ENCODE measurements at regions not wholly inside any gene's neighbourhood (a gene's known extent, or its start where the extent isn't known, plus 50 kb on each side); places are given as distances from the start of the nearest gene placed in this dataset.
"Not testable (repeated sequence)": the region's sequence is repeated elsewhere in the genome, so short reads cannot be mapped to it uniquely, and the experiment has no call there.

DNA sequence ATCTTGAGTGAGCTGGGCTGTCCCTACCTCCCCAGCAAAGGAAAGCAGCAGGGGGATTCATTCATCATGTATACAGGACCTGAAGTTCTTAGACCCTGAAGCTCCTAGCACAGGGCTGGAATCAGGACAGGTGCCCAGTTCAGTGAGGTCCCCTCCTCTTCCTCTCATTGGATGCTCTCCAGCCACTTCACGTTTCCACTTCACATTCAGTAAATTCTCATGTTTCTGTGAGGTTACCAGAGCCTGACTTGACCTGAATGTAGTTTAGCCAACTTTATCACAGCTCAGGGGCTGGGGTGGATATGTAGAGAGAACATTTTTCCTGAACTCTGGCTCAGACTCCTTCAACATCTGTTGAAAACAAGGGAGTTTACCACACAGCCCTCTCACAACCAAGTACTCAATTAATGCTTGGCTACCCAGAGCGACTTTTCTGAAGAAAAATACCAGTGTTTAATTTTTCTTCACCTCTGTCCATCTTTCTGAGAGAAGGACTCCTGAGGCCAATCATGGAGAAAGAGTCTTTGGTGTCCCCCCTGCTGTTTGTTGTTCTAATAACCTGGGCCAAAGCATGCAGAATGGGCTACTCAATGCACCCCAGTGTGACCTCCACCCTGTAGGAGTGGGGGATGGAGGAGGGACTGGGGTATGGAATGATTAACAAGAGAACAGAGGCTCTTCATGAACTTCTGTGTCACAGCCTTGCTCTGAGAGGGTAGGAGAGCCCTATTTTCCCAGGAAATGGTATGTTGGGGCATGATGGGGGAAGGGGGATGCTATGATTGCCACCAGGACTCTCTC lies 108.3 kb upstream of the FGGY start:
- no peak for DNase-seq

DNA sequence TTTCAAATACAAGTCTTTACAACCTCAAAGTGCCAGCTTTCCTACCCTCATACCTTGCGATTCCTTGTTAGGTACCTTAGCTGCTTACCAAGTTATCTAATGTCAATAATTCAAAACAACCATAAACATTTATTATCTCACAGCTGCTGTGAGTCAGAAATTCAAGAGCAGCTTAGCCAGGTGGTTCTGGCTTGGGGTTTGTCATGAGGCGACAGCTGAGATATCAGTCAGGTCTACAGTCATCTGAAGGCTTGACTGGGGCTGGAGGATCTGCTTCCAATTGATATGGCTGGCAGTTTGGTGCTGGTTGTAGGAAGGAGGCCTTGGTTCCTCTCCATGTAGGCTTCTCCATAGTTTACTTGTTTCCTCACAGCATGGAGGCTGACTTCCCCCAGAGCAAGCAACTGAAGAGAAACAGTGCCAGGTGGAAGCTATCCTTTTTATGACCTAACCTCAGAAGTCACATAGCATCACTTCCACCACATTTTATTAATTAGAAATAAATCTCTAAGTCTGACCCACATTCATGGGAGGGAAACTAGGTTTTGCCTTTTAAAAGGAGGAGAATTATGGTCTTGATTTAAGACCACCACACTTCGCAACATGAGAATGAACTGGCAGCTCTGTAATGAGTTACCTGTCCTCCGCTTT lies 103.3 kb upstream of the FGGY start:
- no peak for DNase-seq

DNA sequence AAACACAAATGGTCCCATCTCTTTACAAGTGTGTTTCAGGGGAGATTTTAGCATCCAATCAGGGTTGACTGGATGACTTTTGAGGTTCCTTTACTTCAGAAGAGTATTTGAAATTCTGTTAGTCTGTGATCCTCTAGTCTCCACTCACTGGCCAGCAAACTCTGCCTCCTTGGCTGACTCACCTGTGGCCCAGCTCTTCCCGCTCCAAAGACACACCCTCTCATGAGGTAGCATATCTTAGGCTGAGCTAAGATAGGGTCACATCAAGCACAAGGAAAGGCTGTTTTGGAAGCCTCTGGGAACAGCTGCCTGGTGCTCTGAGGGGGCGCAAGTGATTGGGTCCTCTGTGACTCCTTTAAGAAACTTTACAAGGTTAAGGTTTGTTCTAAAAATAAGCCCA lies 102.3 kb upstream of the FGGY start:
- DNase-seq = no peak

DNA sequence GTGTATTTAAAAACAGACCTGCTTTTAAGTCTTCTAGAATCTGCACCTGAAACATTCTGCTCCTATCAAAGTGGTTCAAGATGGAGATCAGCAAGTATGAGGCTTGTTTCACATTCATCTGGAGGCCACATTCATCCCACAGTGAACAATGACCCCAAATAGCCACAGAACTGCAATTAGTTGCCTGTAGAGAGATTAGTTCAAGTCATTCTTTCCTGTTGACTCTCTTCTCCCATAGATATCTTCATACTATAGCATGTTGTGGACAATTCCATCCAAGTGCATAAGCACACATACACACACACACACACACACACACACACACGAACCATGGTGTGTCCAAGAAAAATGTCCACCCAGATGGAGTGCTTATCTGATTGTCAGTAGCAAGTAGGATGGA lies 101.7 kb upstream of the FGGY start:
- DNase-seq = no peak

DNA sequence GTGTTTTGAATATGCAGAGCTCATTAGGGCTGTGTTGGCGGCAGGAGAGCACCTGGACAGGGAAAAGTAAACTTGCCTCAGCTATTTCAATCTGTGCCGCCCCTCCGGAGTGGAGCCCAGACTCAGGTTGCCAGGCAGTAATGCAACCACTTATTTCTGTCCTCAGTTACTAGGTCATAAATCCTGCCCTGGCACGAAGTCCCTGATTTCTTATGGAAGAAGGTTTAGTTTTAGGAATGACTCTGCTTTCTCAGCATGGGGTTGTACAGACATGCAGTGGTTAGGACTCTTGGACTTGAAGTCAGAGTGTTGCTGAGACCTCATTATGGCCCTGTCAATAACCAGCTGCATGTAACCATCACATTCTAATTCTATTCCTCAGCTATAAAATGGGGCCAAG lies 98.3 kb upstream of the FGGY start:
- DNase-seq = no peak

DNA sequence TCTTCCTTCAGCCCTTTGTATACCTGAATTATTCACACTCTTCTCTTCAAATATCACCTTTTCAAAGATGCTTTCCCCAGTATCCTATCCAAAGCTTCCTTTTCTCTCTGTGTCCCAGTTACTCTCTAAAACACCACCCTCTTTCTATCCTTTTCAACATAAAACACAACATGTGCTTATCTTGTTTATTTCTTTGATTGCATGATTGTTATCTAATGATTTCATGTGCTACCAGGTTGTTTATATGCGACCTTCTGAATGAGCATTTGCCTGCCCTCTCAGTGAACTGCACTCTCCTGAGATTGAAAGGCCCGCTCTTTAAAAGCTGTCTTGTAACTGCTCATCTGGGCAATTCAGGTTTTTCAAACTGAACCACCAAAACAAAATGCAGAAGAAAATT lies 97.7 kb upstream of the FGGY start:
- no peak for DNase-seq

DNA sequence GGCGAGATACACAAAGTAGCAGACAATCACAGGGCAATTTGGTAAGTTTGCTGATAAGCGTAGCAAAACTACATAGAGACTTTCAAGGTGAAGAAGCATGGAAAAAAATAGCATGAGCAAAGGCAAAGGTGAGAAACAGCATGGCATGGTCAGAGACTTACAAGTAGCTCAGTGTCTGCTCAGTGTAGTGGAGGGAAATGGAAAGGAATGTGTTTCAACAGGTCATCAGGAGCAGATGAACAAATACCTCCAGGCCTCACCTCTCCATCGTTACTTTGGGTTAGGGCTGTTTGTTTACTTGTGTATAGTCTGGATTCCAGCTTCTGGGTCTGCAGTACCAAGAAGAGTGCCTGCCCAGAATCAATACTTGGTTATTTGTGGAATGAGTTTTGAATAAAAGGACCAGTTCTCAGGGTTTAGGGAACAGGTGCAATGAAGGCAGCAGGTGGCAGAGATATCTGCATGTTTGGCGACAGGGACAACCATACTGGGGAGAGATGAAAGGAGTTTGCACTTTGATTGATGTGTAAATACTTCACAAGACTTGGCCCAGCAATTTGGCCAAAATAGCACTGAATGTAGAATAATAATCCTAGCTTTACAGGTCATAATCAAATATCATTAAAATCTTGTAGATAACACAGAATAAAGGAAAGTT lies 97.0 kb upstream of the FGGY start:
- DNase-seq = no peak

DNA sequence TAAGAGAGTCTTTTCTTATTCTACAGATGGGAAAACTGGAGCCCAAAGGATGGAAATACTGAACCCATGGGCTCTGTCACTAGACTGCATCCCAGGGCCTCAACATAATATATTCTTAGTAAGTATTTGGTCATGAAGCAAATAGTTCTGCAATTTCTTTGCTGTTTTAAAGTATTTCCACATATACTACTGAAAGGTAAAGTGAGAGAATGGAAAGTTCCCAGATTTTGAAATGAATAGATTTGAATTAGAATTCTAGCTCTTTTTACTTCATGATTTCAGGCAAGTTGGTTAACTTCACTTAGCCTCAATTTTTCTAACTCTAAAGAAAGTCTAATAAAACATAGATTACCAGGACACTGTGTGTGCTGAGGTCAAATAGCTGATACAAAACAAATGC lies 95.6 kb upstream of the FGGY start:
- no peak for DNase-seq

DNA sequence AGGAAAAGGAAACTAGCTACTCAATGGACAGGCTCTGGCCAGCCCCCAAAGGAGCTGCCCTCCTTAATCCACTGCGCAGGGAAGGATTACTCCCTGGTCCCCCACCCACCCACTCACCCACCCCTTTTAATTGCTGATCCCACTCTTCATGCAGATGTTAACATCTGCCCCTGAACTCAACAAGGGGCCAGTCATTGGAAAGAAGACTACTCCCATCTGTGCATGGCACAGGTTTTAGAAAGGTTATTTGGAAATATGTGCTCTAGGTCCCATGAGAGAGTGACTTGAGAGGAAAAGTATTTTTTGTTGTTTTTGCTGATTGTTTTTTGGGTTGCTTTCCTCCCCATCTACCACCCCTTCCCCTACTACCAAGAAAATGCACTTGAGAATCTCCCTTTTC lies 94.4 kb upstream of the FGGY start:
- DNase-seq = no peak

DNA sequence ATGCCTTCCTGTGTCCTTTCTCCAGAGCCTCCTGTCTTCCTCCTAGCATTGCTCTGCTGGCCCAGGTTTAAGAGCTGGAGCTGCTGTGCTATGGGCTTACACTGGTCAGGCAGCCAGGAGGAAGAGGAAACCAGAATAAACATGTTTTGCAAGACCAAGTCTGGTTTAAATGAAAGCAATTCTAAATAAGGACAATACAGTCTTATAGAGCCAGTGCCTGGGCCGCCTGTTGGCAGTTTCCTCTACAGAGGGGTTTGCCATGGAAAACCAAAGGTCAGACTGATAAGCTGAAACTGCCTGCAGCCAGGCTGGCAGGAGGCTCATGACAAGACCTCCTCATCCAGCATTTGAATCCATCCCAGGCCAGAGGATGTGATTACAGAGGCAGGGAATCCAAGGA lies 92.9 kb upstream of the FGGY start:
- no peak for DNase-seq

DNA sequence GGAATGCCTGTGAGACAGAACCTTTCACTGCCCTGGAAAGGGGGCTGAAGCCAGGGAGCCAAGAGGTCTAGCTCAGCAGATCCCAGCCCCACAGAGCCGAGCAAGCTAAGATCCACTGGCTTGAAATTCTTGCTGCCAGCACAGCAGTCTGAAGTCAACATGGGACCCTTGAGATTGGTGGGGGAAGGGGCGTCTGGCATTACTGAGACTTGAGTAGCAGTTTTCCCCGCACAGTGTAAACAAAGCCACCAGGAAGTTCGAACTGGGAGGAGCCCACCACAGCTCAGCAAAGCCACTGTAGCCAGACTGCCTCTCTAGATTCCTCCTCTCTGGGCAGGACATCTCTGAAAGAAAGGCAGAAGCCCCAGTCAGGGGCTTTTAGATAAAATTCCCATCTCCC lies 90.3 kb upstream of the FGGY start:
- not testable (repeated sequence) for DNase-seq

DNA sequence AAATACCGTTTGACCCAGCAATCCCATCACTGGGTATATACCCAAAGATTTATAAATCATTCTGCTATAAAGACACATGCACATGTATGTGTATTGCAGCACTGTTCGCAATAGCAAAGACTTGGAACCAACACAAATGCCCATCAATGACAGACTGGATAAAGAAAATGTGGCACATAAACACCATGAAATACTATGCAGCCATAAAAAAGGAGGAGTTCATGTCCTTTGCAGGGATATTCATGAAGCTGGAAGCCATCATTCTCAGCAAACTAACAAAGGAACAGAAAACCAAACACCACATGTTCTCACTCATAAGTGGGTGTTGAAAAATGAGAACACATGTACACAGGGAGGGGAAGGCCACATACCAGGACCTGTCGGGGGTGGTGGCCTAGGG lies 86.5 kb upstream of the FGGY start:
- DNase-seq = not testable (repeated sequence)

DNA sequence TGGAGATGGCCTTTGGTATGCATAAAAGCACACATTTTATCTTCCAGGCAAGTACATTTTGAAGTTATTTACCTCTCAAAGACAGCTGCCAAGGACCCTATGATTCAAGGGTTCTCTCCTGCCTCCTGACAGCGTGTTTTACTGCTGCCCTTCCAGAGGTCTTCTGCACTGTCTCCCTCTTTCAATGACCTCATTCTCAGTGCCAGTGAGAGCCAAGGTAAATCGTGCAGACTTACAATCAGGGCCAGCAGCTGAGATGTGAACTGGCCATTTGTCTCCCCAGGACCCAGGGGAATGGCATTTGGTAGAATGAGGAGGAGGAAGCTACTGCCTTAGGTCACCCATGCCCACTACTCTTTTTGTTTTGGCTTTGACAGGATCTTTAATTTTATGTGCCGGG lies 84.2 kb upstream of the FGGY start:
- no peak for DNase-seq

DNA sequence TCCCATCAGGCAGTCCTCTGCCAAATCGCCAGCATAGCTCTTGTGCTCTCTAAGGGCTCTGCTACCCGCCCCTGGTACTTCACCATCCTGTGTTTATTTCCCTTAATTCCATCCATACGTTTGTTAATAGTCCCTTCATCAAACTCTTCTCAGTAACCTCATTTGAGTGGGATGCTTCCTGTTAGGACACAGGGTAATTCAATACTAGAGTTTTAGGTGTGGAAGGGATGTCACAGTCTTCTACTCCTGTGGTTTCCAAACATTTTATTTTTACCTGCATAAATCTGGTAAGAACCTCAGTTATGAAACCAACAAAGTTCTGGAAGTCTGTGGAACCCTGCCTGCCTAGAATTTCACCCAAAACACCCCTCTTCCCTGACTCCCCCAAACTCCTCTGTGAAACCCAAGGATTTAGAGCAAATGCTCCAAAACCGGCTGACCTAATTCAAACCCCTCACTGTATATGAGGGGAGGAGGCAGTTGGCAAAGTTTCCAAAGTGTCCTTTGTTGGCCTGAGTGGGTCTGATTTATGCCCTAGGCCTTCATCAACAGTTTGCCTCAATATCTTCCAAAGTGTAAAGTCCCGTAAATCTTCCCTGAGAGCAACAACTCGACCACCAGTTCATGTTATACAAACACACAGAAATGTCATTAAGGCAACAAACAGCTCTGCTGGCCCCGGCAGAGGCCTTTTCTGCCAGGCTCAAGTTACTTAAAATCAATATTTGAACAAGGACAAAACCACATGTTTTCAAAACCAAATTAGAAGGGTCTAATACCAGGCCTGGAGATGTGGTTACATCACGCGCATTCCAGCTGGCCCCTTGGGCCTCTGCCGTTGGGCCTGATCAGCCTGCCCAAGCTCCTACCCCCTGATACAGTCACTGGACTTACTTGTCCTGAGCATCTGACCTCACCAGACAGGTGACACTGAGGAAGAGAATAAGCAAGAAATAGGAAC lies 82.4 kb upstream of the FGGY start:
- no peak for DNase-seq

DNA sequence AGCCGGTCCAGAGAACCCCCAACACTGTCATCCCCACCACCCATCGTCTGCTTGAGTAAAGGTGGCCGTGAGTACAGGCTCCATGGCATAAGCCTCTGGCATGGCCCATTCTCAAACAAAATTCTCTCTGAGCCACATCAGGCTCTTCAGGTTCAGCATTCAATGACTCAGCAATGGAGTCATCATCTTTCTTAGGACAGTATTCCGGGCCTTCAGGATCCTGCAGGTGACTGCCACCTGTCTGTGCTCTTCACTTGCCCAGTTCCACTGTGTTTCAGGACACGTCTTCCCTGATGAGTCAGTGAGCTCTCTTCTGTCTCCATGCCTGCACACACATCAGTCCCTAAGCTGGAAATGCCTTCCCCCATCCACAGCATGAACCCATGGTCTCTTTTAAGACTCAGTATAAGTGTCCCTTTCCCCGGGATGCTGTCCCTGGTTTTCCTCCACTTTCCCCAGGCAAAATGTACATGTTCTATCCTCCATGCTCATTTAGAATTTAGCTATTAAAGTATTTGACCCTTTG lies 81.1 kb upstream of the FGGY start:
- DNase-seq = no peak

DNA sequence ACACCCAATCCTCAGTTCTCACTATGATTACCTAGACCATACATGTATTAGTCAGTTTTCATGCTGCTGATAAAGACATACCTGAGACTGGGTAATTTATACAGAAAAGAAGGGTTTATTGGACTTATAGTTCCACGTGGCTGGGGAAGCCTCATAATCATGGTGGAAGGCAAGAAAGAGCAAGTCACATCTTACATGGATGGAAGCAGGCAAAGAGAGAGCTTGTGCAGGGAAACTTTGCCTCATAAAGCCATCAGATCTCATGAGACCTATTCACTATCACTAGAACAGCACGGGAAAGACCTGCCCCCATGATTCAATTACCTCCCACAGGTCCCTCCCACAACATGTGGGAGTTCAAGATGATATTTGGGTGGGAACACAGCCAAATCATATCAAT lies 79.5 kb upstream of the FGGY start:
- DNase-seq = not testable (repeated sequence)

DNA sequence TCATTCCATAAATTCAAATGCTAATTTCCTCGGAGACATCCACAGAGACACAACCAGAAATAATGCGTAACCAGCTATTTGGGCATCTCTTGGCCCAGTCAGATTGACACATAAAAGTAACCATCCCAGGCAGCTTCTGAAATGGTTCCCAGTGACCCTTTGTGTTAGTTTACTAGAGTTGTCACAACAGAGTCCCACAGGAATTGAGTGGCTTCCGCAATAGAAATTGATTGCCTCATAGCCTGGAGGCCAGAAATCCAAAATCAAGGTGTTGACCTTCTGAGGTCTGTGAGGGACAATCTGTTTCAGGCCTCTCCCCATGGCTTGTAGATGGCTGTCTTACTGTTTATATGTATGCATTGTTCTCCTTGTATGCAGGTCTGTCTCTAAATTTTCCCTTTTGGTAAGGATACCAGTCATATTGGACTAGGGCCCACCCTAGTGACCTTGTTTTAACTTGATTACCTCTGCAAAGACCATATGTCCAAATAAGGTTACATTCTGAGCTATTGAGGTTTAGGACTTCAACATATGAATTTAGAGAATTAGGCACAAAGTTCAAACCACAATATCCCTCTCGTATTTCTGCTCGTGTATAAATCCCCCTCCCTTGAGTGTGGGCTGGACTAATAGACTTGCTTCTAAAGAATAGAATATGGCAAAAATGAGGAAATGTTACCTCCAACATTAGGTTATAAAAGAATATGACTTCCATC lies 78.2 kb upstream of the FGGY start:
- DNase-seq = no peak

DNA sequence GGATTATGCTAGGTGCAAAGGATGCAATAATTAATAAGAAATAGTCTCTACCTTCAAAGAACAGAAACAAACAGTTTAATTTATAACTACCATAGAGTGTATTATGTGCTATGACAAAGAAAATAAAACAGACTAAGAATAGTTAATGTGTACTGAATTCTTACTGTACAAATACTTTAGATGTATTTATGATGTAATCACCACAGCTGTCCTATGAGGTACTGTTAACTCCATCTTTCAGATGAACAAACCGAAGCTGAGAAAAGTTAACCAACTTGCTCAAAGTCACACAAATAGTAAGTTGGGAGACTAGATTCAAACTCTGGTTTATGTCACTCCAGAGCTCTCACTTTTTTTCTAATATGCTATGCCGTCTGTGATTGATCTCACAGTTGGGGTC lies 77.0 kb upstream of the FGGY start:
- no peak for DNase-seq

DNA sequence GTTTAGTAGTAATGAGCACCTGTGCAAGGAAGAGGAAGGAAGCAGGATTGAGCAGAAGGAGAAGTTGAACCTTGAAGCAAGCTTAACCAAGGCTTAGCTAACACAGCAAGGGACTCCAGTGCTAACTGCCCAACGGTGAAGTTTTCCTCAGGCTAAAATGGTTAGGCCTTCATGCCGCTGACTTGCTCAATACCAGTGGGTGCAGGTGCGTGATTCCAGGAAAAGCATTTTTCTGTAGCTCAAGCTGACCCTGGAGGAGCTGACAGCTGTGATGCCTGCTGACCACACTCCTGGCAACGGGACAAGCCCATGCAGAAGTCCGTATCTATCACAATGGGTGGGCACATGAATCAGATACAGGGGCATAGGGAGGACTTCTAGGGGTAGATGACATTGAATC lies 76.5 kb upstream of the FGGY start:
- peak; percentile 31 for DNase-seq

DNA sequence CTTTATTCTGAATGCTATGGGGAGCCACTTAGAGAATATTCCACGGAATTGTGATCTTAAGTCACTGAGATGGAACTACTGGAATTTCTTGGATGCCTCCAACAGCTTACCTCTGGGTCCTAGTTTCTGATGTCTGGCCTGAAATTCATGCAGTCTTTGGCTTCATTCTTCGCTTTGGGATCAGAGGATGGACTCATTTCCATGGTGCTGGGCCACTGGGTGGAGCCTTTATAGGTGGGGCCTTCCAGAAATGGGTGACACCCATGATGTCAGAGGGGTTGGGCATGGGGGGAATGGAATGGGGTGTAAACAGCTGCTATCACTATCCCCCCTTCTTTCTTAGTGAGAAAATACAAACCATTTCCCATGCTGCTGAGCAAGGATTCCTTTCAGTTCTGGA lies 73.7 kb upstream of the FGGY start:
- DNase-seq = no peak

DNA sequence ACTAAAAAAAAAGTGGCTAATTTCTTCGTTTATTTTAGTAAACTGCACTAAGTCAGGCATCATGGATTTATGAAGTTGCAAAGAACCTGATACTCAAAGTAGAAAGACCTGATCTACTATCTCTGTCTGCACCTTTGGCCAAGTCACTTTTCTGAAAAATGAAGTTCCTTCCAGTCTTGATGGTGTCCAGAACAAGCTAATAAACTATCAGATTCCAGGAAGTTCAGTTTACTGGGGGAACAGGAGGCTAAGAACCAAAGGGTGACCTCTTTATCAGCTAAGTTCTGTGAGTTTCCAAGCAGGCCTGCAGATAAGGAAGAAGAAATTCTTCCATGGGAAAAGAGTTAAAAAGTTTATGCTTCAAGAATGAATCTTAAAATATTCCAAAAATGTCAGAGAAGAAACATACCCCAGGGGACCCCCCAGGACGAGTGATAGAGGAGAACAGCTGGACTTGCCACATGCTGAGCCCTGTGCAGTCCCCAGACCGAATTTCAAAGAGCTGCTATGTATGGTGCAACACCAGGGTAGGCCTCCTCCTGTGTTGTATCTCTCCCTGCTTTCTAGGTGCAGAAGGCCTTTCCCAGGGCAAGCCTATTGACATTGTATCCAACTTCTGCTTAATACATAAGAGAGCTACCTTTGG lies 72.8 kb upstream of the FGGY start:
- no peak for DNase-seq

Measured in GF-D8 (cell line).